ENCODE measurements at regions not wholly inside any gene's neighbourhood (a gene's known extent, or its start where the extent isn't known, plus 50 kb on each side); places are given as distances from the start of the nearest gene placed in this dataset.
"Not testable (repeated sequence)": the region's sequence is repeated elsewhere in the genome, so short reads cannot be mapped to it uniquely, and the experiment has no call there.

GRCh38 chr13:44809190-44809589 lies 180.1 kb downstream of the NUFIP1 start:
- DNase-seq = no peak

- no peak for DNase-seq
Observed at GRCh38 chr13:44808185-44808584, 181.1 kb downstream of the NUFIP1 start.

- no peak for DNase-seq
Observed at GRCh38 chr13:44807449-44808034, 181.7 kb downstream of the NUFIP1 start.

GRCh38 chr13:44806826-44807225 lies 182.4 kb downstream of the NUFIP1 start:
- no peak for DNase-seq

GRCh38 chr13:44805585-44805984 lies 183.7 kb downstream of the NUFIP1 start:
- DNase-seq = no peak

- no peak for DNase-seq
Observed at GRCh38 chr13:44803390-44803789, 185.9 kb downstream of the NUFIP1 start.

GRCh38 chr13:44802491-44802890 lies 186.8 kb downstream of the NUFIP1 start:
- DNase-seq = no peak

GRCh38 chr13:44801990-44802389 lies 187.3 kb downstream of the NUFIP1 start:
- DNase-seq = no peak

- DNase-seq = no peak
Observed at GRCh38 chr13:44800626-44801025, 188.6 kb downstream of the NUFIP1 start.

- DNase-seq = no peak
Observed at GRCh38 chr13:44797685-44798084, 191.6 kb downstream of the NUFIP1 start.

GRCh38 chr13:44796597-44797490 lies 192.4 kb downstream of the NUFIP1 start:
- DNase-seq = no peak

GRCh38 chr13:44796039-44796438 lies 193.2 kb downstream of the NUFIP1 start:
- not testable (repeated sequence) for DNase-seq

- no peak for DNase-seq
Observed at GRCh38 chr13:44795176-44795575, 194.1 kb downstream of the NUFIP1 start.

GRCh38 chr13:44792096-44792495 lies 197.2 kb downstream of the NUFIP1 start:
- no peak for DNase-seq

- DNase-seq = no peak
Observed at GRCh38 chr13:44790289-44790688, 199.0 kb downstream of the NUFIP1 start.

GRCh38 chr13:44787617-44788016 lies 201.7 kb downstream of the NUFIP1 start:
- DNase-seq = no peak

- no peak for DNase-seq
Observed at GRCh38 chr13:44786756-44787155, 202.5 kb downstream of the NUFIP1 start.

GRCh38 chr13:44785401-44785800 lies 203.9 kb downstream of the NUFIP1 start:
- no peak for DNase-seq

GRCh38 chr13:44784708-44785080 lies 204.6 kb downstream of the NUFIP1 start:
- DNase-seq = no peak

GRCh38 chr13:44783994-44784707 lies 205.1 kb downstream of the NUFIP1 start:
- DNase-seq = no peak

GRCh38 chr13:44780591-44781280 lies 204.6 kb upstream of the TSC22D1 start:
- DNase-seq = no peak

- DNase-seq = no peak
Observed at GRCh38 chr13:44778761-44779484, 202.8 kb upstream of the TSC22D1 start.

All from stimulated activated naive CD4-positive, alpha-beta T cell (primary cell).